K562 (cell line): ENCODE measurements at regions not wholly inside any gene's neighbourhood (a gene's known extent, or its start where the extent isn't known, plus 50 kb on each side); places are given as distances from the start of the nearest gene placed in this dataset.

ENCODE experiments used
- COPS2 ChIP-seq: fragments of 450-650 bp; conservative IDR thresholded peaks from 2 replicates; pipeline ENCODE4 v1.6.1; 2016; ENCODE audit warnings: mild to moderate bottlenecking, moderate library complexity
- EGR1 ChIP-seq: fragments of 450-650 bp; conservative IDR thresholded peaks from 2 replicates; pipeline ENCODE4 v1.6.1; 2017; ENCODE audit warnings: mild to moderate bottlenecking
- ESRRA ChIP-seq: fragments of 450-650 bp; IDR thresholded peaks from 2 replicates; pipeline ENCODE4 v1.6.1; 2014; ENCODE audit warnings: low read depth, mild to moderate bottlenecking, moderate library complexity, borderline replicate concordance
- ETV5 ChIP-seq: sonication (generic); formaldehyde crosslinking; IDR thresholded peaks from 2 replicates; pipeline ENCODE4 v1.4.0; 2020; ENCODE audit warnings: low read depth, mild to moderate bottlenecking, missing genetic modification reagents
- GTF2E2 ChIP-seq: fragments of 200-800 bp; sonication (Bioruptor generic); IDR thresholded peaks from 2 replicates; pipeline ENCODE4 v1.6.1; 2016; ENCODE audit warnings: missing genetic modification characterization, missing compliant biosample characterization
- HMG20A ChIP-seq: fragments of 450-650 bp; formaldehyde crosslinking; conservative IDR thresholded peaks from 2 replicates; pipeline ENCODE4 v1.4.0; 2020; ENCODE audit warnings: mild to moderate bottlenecking, mixed read lengths
- MAZ ChIP-seq, 2 experiments: fragments of 450-650 bp in 1 of 2; sonication (generic) in 1 of 2; formaldehyde crosslinking; IDR thresholded peaks in 1 of 2; conservative IDR thresholded peaks in 1 of 2; 2 replicates each; pipeline versions ENCODE4 v1.4.0 to v1.5.0; 2020; ENCODE audit warnings: mild to moderate bottlenecking in 1 of 2, missing genetic modification reagents in 1 of 2
- NCOA2 ChIP-seq, 2 experiments: fragments of 450-650 bp; IDR thresholded peaks; 2 replicates each; pipeline ENCODE4 v1.6.1; 2018; ENCODE audit warnings: mild to moderate bottlenecking in 2 of 2, moderate library complexity in 1 of 2; ENCODE audit not compliant: partially characterized antibody in 2 of 2
- RAD21 ChIP-seq, 2 experiments: fragments of 250-450 bp in 1 of 2; fragments of 450-650 bp in 1 of 2; sonication (Bioruptor Pico) in 1 of 2; formaldehyde crosslinking in 1 of 2; IDR thresholded peaks in 1 of 2; conservative IDR thresholded peaks in 1 of 2; 2 replicates each; pipeline versions ENCODE4 v1.4.0 to v1.8.0; 2020 to 2022; ENCODE audit warnings: mild to moderate bottlenecking in 2 of 2, moderate library complexity in 1 of 2
- RBFOX2 ChIP-seq: fragments of 200-400 bp; formaldehyde crosslinking; IDR thresholded peaks from 2 replicates; pipeline ENCODE4 v1.6.1; 2017; ENCODE audit warnings: low read depth, mild to moderate bottlenecking, low read length, moderate library complexity
- RFX5 ChIP-seq: IDR thresholded peaks from 2 replicates; pipeline ENCODE4 v1.6.1; 2011; ENCODE audit warnings: low read depth, mild to moderate bottlenecking, improper control_type of control experiment, low read length
- SMC3 ChIP-seq: conservative IDR thresholded peaks from 2 replicates; pipeline ENCODE4 v1.6.1; 2011; ENCODE audit warnings: low read depth, low read length, improper control_type of control experiment; ENCODE audit not compliant: insufficient read depth
- SP1 ChIP-seq: sonication (generic); formaldehyde crosslinking; IDR thresholded peaks from 2 replicates; pipeline ENCODE4 v1.8.1; 2022; ENCODE audit warnings: mild to moderate bottlenecking, missing genetic modification reagents
- SUPT5H ChIP-seq: fragments of 450-650 bp; IDR thresholded peaks from 2 replicates; pipeline ENCODE4 v1.6.1; 2016
- TEAD2 ChIP-seq: fragments of 450-650 bp; IDR thresholded peaks from 2 replicates; pipeline ENCODE4 v1.6.1; 2016; ENCODE audit warnings: missing genetic modification characterization, control low read depth, missing compliant biosample characterization
- YY1 ChIP-seq, 3 experiments: IDR thresholded peaks; 2 replicates each; pipeline ENCODE4 v1.6.1; 2011; ENCODE audit warnings: low read length in 2 of 3, mild to moderate bottlenecking in 2 of 3, moderate library complexity in 2 of 3, borderline replicate concordance in 1 of 3, control low read depth in 1 of 3, low read depth in 1 of 3; ENCODE audit not compliant: insufficient read depth in 3 of 3, insufficient replicate concordance in 2 of 3, control insufficient read depth in 1 of 3, insufficient read length in 1 of 3; ENCODE audit errors: extremely low read depth in 1 of 3
- ZBTB49 ChIP-seq: sonication (generic); formaldehyde crosslinking; IDR thresholded peaks from 2 replicates; pipeline ENCODE4 v1.8.0; 2022; ENCODE audit warnings: missing genetic modification reagents, mild to moderate bottlenecking, borderline replicate concordance
- ZNF511 ChIP-seq: sonication (generic); formaldehyde crosslinking; IDR thresholded peaks from 2 replicates; pipeline ENCODE4 v1.8.0; 2022; ENCODE audit warnings: mild to moderate bottlenecking, missing genetic modification reagents
- ZNF740 ChIP-seq, 3 experiments: fragments of 200-800 bp in 1 of 3; sonication (Bioruptor generic) in 1 of 3; sonication (generic) in 1 of 3; formaldehyde crosslinking in 1 of 3; IDR thresholded peaks; 2 replicates each; pipeline versions ENCODE4 v1.6.1 to v1.8.0; 2016 to 2022; ENCODE audit warnings: mild to moderate bottlenecking in 2 of 3, missing compliant biosample characterization in 2 of 3, missing genetic modification characterization in 2 of 3, missing genetic modification reagents in 1 of 3
- ZNF75A ChIP-seq: fragments of 450-650 bp; formaldehyde crosslinking; IDR thresholded peaks from 2 replicates; pipeline ENCODE4 v1.4.0; 2020; ENCODE audit warnings: mild to moderate bottlenecking
- TF ChIP-seq, protein P1 (sequence below): sonication (generic); formaldehyde crosslinking; IDR thresholded peaks from 2 replicates; pipeline ENCODE4 v1.8.0; 2022; ENCODE audit warnings: missing genetic modification reagents, mild to moderate bottlenecking, moderate library complexity, borderline replicate concordance

- TF ChIP-seq ZNF740 (CRISPR knock-in tag; IDR thresholded peaks at IDR 0.05) (no peak), ZNF740 (tag; IDR thresholded peaks at IDR 0.05) (no peak), NCOA2 (IDR thresholded peaks at IDR 0.05; ENCODE audit: partially characterized antibody in 2 of 2) (no peak), GTF2E2 (no peak), TEAD2 (no peak), ZBTB49 (CRISPR knock-in tag) (no peak), YY1 (IDR thresholded peaks at IDR 0.05; ENCODE audit: borderline replicate concordance in 1 of 3, control insufficient read depth in 1 of 3, extremely low read depth in 1 of 3, insufficient read depth in 3 of 3, insufficient read length in 1 of 3, insufficient replicate concordance in 2 of 3, low read depth in 1 of 3, low read length in 2 of 3) (no peak), EGR1 (peak; percentile 89), SUPT5H (peak; percentile 61), ZNF511 (CRISPR knock-in tag) (peak; percentile 69; the same call in 1 of the 2 replicates), SP1 (CRISPR knock-in tag) (peak; percentile 94), ESRRA (peak; percentile 33; the same call in 1 of the 2 replicates), RFX5 (no peak), HMG20A (CRISPR knock-in tag) (no peak), COPS2 (no peak), MAZ (CRISPR knock-in tag; conservative IDR thresholded peaks at IDR 0.05 in 1 of 2, IDR thresholded peaks at IDR 0.05 in 1 of 2) (peak; percentile 88 to 98), ETV5 (CRISPR knock-in tag) (0 out of 2 replicates have a peak, but pooled peaks have one; percentile 58), RBFOX2 (no peak), RAD21 (CRISPR knock-in tag; conservative IDR thresholded peaks at IDR 0.05 in 1 of 2, IDR thresholded peaks at IDR 0.05 in 1 of 2) (no peak), ZNF75A (CRISPR knock-in tag) (no peak), SMC3 (no peak)
- TF ChIP-seq, protein P1, sequence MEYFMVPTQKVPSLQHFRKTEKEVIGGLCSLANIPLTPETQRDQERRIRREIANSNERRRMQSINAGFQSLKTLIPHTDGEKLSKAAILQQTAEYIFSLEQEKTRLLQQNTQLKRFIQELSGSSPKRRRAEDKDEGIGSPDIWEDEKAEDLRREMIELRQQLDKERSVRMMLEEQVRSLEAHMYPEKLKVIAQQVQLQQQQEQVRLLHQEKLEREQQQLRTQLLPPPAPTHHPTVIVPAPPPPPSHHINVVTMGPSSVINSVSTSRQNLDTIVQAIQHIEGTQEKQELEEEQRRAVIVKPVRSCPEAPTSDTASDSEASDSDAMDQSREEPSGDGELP: peak; percentile 80
Observed at GRCh38 chr9:94165592-94166235, 81.5 kb downstream of the PTPDC1 start (continued).
